ENCODE measurements at regions not wholly inside any gene's neighbourhood (a gene's known extent, or its start where the extent isn't known, plus 50 kb on each side); places are given as distances from the start of the nearest gene placed in this dataset.

- Histone ChIP-seq H3K9ac (ENCODE audit: low read length) (no peak overlapping the region), H3K27me3 (replicated peaks; ENCODE audit: insufficient read depth, low read length) (no peaks in the 10 kb centered on the region), H3F3A (ENCODE audit: insufficient read depth, low read length) (no peaks in the 10 kb centered on the region), H3K9me2 (replicated peaks; ENCODE audit: insufficient read depth, low read length) (no peaks in the 10 kb centered on the region), H3K79me2 (ENCODE audit: low read length) (no peaks in the 10 kb centered on the region), H3K4me2 (ENCODE audit: low read depth, low read length) (no peak overlapping the region), H2AFZ (ENCODE audit: low read length) (no peak overlapping the region), H3K4me3 (ENCODE audit: low read length) (no peak overlapping the region), H3K36me3 (replicated peaks; ENCODE audit: insufficient read depth, low read length) (no peaks in the 10 kb centered on the region), H4K20me1 (ENCODE audit: insufficient read depth, low read length) (no peaks in the 10 kb centered on the region), H3K27ac (ENCODE audit: low read length) (no peak overlapping the region), H3K9me3 (replicated peaks; ENCODE audit: insufficient read depth, low read length) (no peaks in the 10 kb centered on the region), H3K4me1 (ENCODE audit: low read length) (no peaks in the 10 kb centered on the region)
- DNase-seq = no peak
- no peak for TF ChIP-seq EZH2 (optimal IDR thresholded peaks at IDR 0.05; ENCODE audit: low read depth, low read length)
- TF ChIP-seq CTCF (IDR thresholded peaks at IDR 0.05; ENCODE audit: low read length) = no peak
- TF ChIP-seq EZH2phosphoT487 (IDR thresholded peaks at IDR 0.05; ENCODE audit: low read length) = no peak
Observed at GRCh38 chr1:231106347-231106746, 55.5 kb upstream of the TRIM67 start.

- DNase-seq = no peak
- H3K9ac ChIP-seq (ENCODE audit: low read length) = no peak overlapping the region
- H3K36me3 ChIP-seq (replicated peaks; ENCODE audit: insufficient read depth, low read length) = no peaks in the 10 kb centered on the region
Observed at GRCh38 chr1:231104917-231105316, 56.9 kb upstream of the TRIM67 start.

GRCh38 chr1:231103961-231104360 is 57.9 kb upstream of the TRIM67 start:
- Histone ChIP-seq H3K9me3 (replicated peaks; ENCODE audit: insufficient read depth, low read length) (no peaks in the 10 kb centered on the region), H2AFZ (ENCODE audit: low read length) (no peak overlapping the region), H3K4me1 (ENCODE audit: low read length) (no peaks in the 10 kb centered on the region), H3K4me3 (ENCODE audit: low read length) (no peak overlapping the region), H3K27ac (ENCODE audit: low read length) (no peak overlapping the region), H4K20me1 (ENCODE audit: insufficient read depth, low read length) (no peaks in the 10 kb centered on the region), H3F3A (ENCODE audit: insufficient read depth, low read length) (no peaks in the 10 kb centered on the region), H3K9me2 (replicated peaks; ENCODE audit: insufficient read depth, low read length) (no peaks in the 10 kb centered on the region), H3K9ac (ENCODE audit: low read length) (no peak overlapping the region), H3K79me2 (ENCODE audit: low read length) (no peaks in the 10 kb centered on the region), H3K36me3 (replicated peaks; ENCODE audit: insufficient read depth, low read length) (no peaks in the 10 kb centered on the region), H3K4me2 (ENCODE audit: low read depth, low read length) (no peak overlapping the region), H3K27me3 (replicated peaks; ENCODE audit: insufficient read depth, low read length) (no peaks in the 10 kb centered on the region)
- TF ChIP-seq EZH2phosphoT487 (IDR thresholded peaks at IDR 0.05; ENCODE audit: low read length) (no peak), CTCF (IDR thresholded peaks at IDR 0.05; ENCODE audit: low read length) (no peak), EZH2 (optimal IDR thresholded peaks at IDR 0.05; ENCODE audit: low read depth, low read length) (no peak)
- no peak for DNase-seq

More at GRCh38 chr1:231104917-231105316, 56.9 kb upstream of the TRIM67 start:
- H3K4me2 ChIP-seq (ENCODE audit: low read depth, low read length) = no peak overlapping the region
- H2AFZ ChIP-seq (ENCODE audit: low read length) = no peak overlapping the region
- no peaks in the 10 kb centered on the region for H3F3A ChIP-seq (ENCODE audit: insufficient read depth, low read length)
- no peaks in the 10 kb centered on the region for H3K27me3 ChIP-seq (replicated peaks; ENCODE audit: insufficient read depth, low read length)
- no peaks in the 10 kb centered on the region for H3K79me2 ChIP-seq (ENCODE audit: low read length)
- no peak for TF ChIP-seq EZH2 (optimal IDR thresholded peaks at IDR 0.05; ENCODE audit: low read depth, low read length)
- TF ChIP-seq EZH2phosphoT487 (IDR thresholded peaks at IDR 0.05; ENCODE audit: low read length) = no peak
- TF ChIP-seq CTCF (IDR thresholded peaks at IDR 0.05; ENCODE audit: low read length) = no peak
- H3K9me2 ChIP-seq (replicated peaks; ENCODE audit: insufficient read depth, low read length) = no peaks in the 10 kb centered on the region
- H3K9me3 ChIP-seq (replicated peaks; ENCODE audit: insufficient read depth, low read length) = no peaks in the 10 kb centered on the region
- H4K20me1 ChIP-seq (ENCODE audit: insufficient read depth, low read length) = no peaks in the 10 kb centered on the region
- H3K4me3 ChIP-seq (ENCODE audit: low read length) = no peak overlapping the region
- no peaks in the 10 kb centered on the region for H3K4me1 ChIP-seq (ENCODE audit: low read length)
- no peak overlapping the region for H3K27ac ChIP-seq (ENCODE audit: low read length)
